Islet precursor cell (in vitro differentiated cells): ENCODE measurements at regions not wholly inside any gene's neighbourhood (a gene's known extent, or its start where the extent isn't known, plus 50 kb on each side); places are given as distances from the start of the nearest gene placed in this dataset.

Source experiments
- DNase-seq: peaks from one replicate; pipeline ENCODE4 v3.0.0-alpha.2; 2018

GRCh38 chr9:118318770-118319431 lies 614.7 kb downstream of the TLR4 start:
- no peak for DNase-seq

- no peak for DNase-seq
These were observed 617.6 kb downstream of the TLR4 start for GRCh38 chr9:118321788-118322187.

GRCh38 chr9:118324706-118325105 lies 620.5 kb downstream of the TLR4 start:
- DNase-seq, result no peak

GRCh38 chr9:118325757-118326156 lies 621.6 kb downstream of the TLR4 start:
- DNase-seq, result no peak

- no peak for DNase-seq
These were observed 622.1 kb downstream of the TLR4 start for GRCh38 chr9:118326326-118326725.

GRCh38 chr9:118330191-118330986 lies 626.2 kb downstream of the TLR4 start:
- peak; percentile 65 for DNase-seq

- DNase-seq, result peak; percentile 63
These were observed 627.4 kb downstream of the TLR4 start for GRCh38 chr9:118331622-118332045.

- no peak for DNase-seq
These were observed 632.2 kb downstream of the TLR4 start for GRCh38 chr9:118336250-118336942.

- no peak for DNase-seq
These were observed 632.7 kb downstream of the TLR4 start for GRCh38 chr9:118336943-118337330.

- DNase-seq, result no peak
These were observed 655.8 kb downstream of the TLR4 start for GRCh38 chr9:118360036-118360435.

GRCh38 chr9:118362123-118362522 lies 657.9 kb downstream of the TLR4 start:
- DNase-seq, result no peak

GRCh38 chr9:118362596-118362995 lies 658.4 kb downstream of the TLR4 start:
- DNase-seq, result no peak

GRCh38 chr9:118364266-118365106 lies 660.3 kb downstream of the TLR4 start:
- DNase-seq, result no peak

- no peak for DNase-seq
These were observed 662.0 kb downstream of the TLR4 start for GRCh38 chr9:118366228-118366627.

GRCh38 chr9:118367383-118367782 lies 663.2 kb downstream of the TLR4 start:
- DNase-seq, result no peak

- no peak for DNase-seq
These were observed 680.4 kb downstream of the TLR4 start for GRCh38 chr9:118384531-118385100.

GRCh38 chr9:118395415-118395814 lies 691.2 kb downstream of the TLR4 start:
- DNase-seq, result no peak

- DNase-seq, result no peak
These were observed 697.3 kb downstream of the TLR4 start for GRCh38 chr9:118401546-118401945.

GRCh38 chr9:118414676-118415075 lies 710.5 kb downstream of the TLR4 start:
- DNase-seq, result no peak

GRCh38 chr9:118418887-118419565 lies 714.8 kb downstream of the TLR4 start:
- no peak for DNase-seq

GRCh38 chr9:118419676-118420075 lies 715.5 kb downstream of the TLR4 start:
- no peak for DNase-seq

GRCh38 chr9:118422508-118422907 lies 718.3 kb downstream of the TLR4 start:
- no peak for DNase-seq
